GM18907 (cell line): ENCODE measurements at regions not wholly inside any gene's neighbourhood (a gene's known extent, or its start where the extent isn't known, plus 50 kb on each side); places are given as distances from the start of the nearest gene placed in this dataset.
"Not testable (repeated sequence)": the region's sequence is repeated elsewhere in the genome, so short reads cannot be mapped to it uniquely, and the experiment has no call there.

Experiments used
- ATAC-seq: cut with Tn5 transposase; IDR thresholded peaks from one replicate; pipeline ENCODE4 v1.9.1; 2021; ENCODE audit warnings: mild to moderate bottlenecking, moderate library complexity; ENCODE audit not compliant: unreplicated experiment

- no peak for ATAC-seq
Observed at GRCh38 chr17:71780596-71780995, 340.2 kb upstream of the SOX9 start.

- ATAC-seq, result not testable (repeated sequence)
Observed at GRCh38 chr17:71782021-71782420, 338.8 kb upstream of the SOX9 start.

- ATAC-seq, result no peak
Observed at GRCh38 chr17:71790791-71791190, 330.0 kb upstream of the SOX9 start.

- no peak for ATAC-seq
Observed at GRCh38 chr17:71791311-71791710, 329.5 kb upstream of the SOX9 start.

- no peak for ATAC-seq
Observed at GRCh38 chr17:71792966-71793365, 327.9 kb upstream of the SOX9 start.

GRCh38 chr17:71793518-71793917 lies 327.3 kb upstream of the SOX9 start:
- ATAC-seq, result no peak

GRCh38 chr17:71798701-71799100 lies 322.1 kb upstream of the SOX9 start:
- ATAC-seq, result no peak

- no peak for ATAC-seq
Observed at GRCh38 chr17:71799657-71800056, 321.2 kb upstream of the SOX9 start.

- ATAC-seq, result no peak
Observed at GRCh38 chr17:71801301-71801700, 319.5 kb upstream of the SOX9 start.

GRCh38 chr17:71802663-71803062 lies 318.2 kb upstream of the SOX9 start:
- ATAC-seq, result no peak

GRCh38 chr17:71803656-71804284 lies 317.1 kb upstream of the SOX9 start:
- no peak for ATAC-seq

GRCh38 chr17:71809537-71809936 lies 311.3 kb upstream of the SOX9 start:
- no peak for ATAC-seq

- not testable (repeated sequence) for ATAC-seq
Observed at GRCh38 chr17:71813861-71814260, 307.0 kb upstream of the SOX9 start.

- no peak for ATAC-seq
Observed at GRCh38 chr17:71821511-71821910, 299.3 kb upstream of the SOX9 start.

GRCh38 chr17:71824671-71825070 lies 296.1 kb upstream of the SOX9 start:
- ATAC-seq, result no peak

- ATAC-seq, result no peak
Observed at GRCh38 chr17:71825687-71826086, 295.1 kb upstream of the SOX9 start.

GRCh38 chr17:71828182-71828596 lies 292.6 kb upstream of the SOX9 start:
- ATAC-seq, result no peak

GRCh38 chr17:71830866-71831265 lies 290.0 kb upstream of the SOX9 start:
- no peak for ATAC-seq

- ATAC-seq, result no peak
Observed at GRCh38 chr17:71842986-71843385, 277.8 kb upstream of the SOX9 start.

GRCh38 chr17:71845337-71845736 lies 275.5 kb upstream of the SOX9 start:
- no peak for ATAC-seq

GRCh38 chr17:71846561-71847110 lies 274.2 kb upstream of the SOX9 start:
- ATAC-seq, result no peak

GRCh38 chr17:71849783-71850768 lies 270.7 kb upstream of the SOX9 start:
- ATAC-seq, result peak; percentile 74
